ENCODE measurements at regions not wholly inside any gene's neighbourhood (a gene's known extent, or its start where the extent isn't known, plus 50 kb on each side); places are given as distances from the start of the nearest gene placed in this dataset.

DNA sequence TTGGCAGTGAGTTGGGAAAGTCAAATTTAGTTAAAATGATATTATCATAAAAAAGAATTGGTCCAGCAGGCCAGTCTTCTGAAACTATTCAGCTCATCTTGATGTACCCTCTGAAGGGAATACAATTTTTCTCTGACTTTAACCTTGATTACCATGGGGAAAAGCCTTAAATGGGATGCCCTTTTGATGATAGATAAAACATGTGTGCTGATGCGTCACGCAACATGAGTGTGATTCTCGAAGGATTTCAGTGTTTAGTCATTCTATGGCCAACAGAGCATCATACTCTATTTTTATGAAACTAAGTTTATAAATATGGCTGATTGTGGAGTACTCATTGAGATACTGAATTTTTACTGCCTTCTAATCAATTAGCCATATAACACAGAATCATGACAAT is 171.5 kb downstream of the ZNF281 start:
- H3K4me3 ChIP-seq (ENCODE audit: low read depth, low read length), result no peak overlapping the region
- DNase-seq (ENCODE audit: low read depth), result no peak
- TF ChIP-seq, protein P1, sequence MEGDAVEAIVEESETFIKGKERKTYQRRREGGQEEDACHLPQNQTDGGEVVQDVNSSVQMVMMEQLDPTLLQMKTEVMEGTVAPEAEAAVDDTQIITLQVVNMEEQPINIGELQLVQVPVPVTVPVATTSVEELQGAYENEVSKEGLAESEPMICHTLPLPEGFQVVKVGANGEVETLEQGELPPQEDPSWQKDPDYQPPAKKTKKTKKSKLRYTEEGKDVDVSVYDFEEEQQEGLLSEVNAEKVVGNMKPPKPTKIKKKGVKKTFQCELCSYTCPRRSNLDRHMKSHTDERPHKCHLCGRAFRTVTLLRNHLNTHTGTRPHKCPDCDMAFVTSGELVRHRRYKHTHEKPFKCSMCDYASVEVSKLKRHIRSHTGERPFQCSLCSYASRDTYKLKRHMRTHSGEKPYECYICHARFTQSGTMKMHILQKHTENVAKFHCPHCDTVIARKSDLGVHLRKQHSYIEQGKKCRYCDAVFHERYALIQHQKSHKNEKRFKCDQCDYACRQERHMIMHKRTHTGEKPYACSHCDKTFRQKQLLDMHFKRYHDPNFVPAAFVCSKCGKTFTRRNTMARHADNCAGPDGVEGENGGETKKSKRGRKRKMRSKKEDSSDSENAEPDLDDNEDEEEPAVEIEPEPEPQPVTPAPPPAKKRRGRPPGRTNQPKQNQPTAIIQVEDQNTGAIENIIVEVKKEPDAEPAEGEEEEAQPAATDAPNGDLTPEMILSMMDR (IDR thresholded peaks at IDR 0.05; ENCODE audit: insufficient read depth, low read length), result no peak

GRCh38 chr1:200237066-200237465 is 172.8 kb downstream of the ZNF281 start:
- no peak for DNase-seq (ENCODE audit: low read depth)
- TF ChIP-seq, protein P1 (IDR thresholded peaks at IDR 0.05; ENCODE audit: insufficient read depth, low read length), result no peak
- no peak overlapping the region for H3K4me3 ChIP-seq (ENCODE audit: low read depth, low read length)

GRCh38 chr1:200234938-200235337 is 174.9 kb downstream of the ZNF281 start:
- H3K4me3 ChIP-seq (ENCODE audit: low read depth, low read length), result no peak overlapping the region
- no peak for DNase-seq (ENCODE audit: low read depth)
- TF ChIP-seq, protein P1 (IDR thresholded peaks at IDR 0.05; ENCODE audit: insufficient read depth, low read length), result no peak

DNA sequence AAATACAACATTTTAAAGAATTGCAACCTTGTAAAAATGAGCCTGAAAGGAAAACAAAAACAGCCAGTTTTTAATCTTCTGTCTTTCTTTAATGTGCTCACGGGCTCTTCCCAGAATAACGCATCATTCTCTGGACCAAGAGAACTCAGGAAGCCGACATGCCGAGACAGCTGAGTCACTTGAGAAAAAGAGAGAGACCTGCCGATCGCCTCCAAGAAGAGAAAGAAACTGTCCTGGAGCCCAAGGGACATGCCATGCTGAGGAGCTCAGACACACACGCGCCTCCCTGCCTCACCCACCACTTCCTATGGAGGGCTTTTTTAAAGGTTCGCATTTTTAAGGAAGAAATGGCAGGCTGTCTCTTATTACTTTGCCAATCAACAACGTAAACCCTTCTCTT is 176.4 kb downstream of the ZNF281 start:
- TF ChIP-seq, protein P1 (IDR thresholded peaks at IDR 0.05; ENCODE audit: insufficient read depth, low read length), result no peak
- no peak overlapping the region for H3K4me3 ChIP-seq (ENCODE audit: low read depth, low read length)
- peak; percentile 23 for DNase-seq (ENCODE audit: low read depth)

DNA sequence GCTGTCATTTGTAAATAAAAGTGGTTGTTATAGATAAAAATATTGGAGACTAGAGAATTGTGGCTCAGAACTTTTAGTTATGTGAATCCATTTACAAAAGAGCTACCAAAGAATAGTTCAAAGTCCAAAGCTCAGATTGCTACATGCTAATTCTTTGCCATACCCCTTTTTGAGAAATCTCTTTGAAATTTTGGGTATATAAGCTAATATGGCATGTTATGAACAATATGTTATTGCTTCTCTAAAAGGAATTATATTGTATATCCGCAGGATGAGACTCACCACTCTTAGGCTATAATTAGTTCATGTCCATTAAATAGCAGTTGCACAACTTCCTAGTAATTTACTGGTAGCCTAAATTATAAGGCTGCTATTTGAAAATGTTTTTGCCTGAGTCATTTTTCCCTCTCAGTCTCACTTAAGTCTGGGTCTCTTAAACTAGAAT is 178.0 kb downstream of the ZNF281 start:
- no peak for DNase-seq (ENCODE audit: low read depth)
- TF ChIP-seq, protein P1 (IDR thresholded peaks at IDR 0.05; ENCODE audit: insufficient read depth, low read length), result no peak
- no peak overlapping the region for H3K4me3 ChIP-seq (ENCODE audit: low read depth, low read length)

- DNase-seq (ENCODE audit: low read depth), result no peak
- no peak overlapping the region for H3K4me3 ChIP-seq (ENCODE audit: low read depth, low read length)
- TF ChIP-seq, protein P1 (IDR thresholded peaks at IDR 0.05; ENCODE audit: insufficient read depth, low read length), result no peak
These were observed 179.2 kb downstream of the ZNF281 start for GRCh38 chr1:200230671-200231070.

GRCh38 chr1:200228486-200228885 is 181.3 kb downstream of the ZNF281 start:
- no peak overlapping the region for H3K4me3 ChIP-seq (ENCODE audit: low read depth, low read length)
- no peak for DNase-seq (ENCODE audit: low read depth)
- TF ChIP-seq, protein P1 (IDR thresholded peaks at IDR 0.05; ENCODE audit: insufficient read depth, low read length), result no peak

Measured in fibroblast of the aortic adventitia (primary cell).